ENCODE measurements at regions not wholly inside any gene's neighbourhood (a gene's known extent, or its start where the extent isn't known, plus 50 kb on each side); places are given as distances from the start of the nearest gene placed in this dataset.

DNA sequence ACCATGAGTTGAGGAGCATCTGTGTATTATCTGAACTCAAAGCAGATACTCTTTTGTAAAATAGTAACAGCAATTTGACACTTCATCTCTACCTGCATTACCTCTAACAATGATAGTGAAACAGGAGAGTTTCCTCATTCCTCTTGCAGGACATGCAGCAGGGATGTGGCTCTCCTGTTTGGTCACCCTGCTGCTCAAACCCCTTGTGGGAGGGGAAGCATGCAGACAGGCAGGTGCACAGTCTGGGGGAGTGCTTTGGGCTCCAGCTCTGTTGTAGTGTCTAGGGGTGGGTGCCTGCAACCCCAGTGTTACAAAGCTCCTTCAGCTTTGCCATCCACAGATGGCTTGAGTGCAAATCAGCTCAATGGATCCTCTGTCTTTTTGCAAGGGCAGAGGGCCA lies 827.6 kb downstream of the DACH1 start:
- Histone ChIP-seq H3K9me3 (no peaks in the 10 kb centered on the region), H3K27ac (no peak overlapping the region), H3K27me3 (no peaks in the 10 kb centered on the region), H3K36me3 (no peaks in the 10 kb centered on the region), H3K4me3 (no peak overlapping the region), H3K4me1 (ENCODE audit: insufficient read depth) (no peaks in the 10 kb centered on the region)
- DNase-seq: no peak
- intact Hi-C loops (cut with DNase I): no loop called here
- no peak for TF ChIP-seq POLR2A (IDR thresholded peaks at IDR 0.05)
- TF ChIP-seq EP300 (IDR thresholded peaks at IDR 0.05): no peak
- TF ChIP-seq, protein P1, sequence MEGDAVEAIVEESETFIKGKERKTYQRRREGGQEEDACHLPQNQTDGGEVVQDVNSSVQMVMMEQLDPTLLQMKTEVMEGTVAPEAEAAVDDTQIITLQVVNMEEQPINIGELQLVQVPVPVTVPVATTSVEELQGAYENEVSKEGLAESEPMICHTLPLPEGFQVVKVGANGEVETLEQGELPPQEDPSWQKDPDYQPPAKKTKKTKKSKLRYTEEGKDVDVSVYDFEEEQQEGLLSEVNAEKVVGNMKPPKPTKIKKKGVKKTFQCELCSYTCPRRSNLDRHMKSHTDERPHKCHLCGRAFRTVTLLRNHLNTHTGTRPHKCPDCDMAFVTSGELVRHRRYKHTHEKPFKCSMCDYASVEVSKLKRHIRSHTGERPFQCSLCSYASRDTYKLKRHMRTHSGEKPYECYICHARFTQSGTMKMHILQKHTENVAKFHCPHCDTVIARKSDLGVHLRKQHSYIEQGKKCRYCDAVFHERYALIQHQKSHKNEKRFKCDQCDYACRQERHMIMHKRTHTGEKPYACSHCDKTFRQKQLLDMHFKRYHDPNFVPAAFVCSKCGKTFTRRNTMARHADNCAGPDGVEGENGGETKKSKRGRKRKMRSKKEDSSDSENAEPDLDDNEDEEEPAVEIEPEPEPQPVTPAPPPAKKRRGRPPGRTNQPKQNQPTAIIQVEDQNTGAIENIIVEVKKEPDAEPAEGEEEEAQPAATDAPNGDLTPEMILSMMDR (IDR thresholded peaks at IDR 0.05): no peak

DNA sequence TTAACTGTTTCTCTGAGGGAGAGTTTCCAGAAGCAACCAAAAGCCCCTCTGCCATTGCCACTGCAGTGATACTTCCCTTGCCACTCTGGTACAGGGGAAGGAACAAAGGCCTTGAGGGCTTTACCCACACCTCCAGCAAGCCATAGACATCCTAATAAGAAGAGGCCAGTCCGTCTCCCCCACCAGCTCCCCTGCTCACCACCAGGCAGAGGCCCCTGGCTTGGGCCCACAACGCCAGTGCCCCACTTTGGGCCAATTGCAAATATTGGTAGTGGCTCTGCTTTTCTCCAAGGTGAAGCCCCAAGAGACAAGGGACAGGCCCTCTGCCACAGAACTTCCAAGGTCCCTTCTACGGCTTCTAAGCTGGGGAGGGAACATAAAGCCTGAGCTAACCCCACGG lies 833.0 kb downstream of the DACH1 start:
- no peaks in the 10 kb centered on the region for H3K4me1 ChIP-seq (ENCODE audit: insufficient read depth)
- no peak overlapping the region for H3K27ac ChIP-seq
- intact Hi-C loops (cut with DNase I): no loop called here
- no peak for DNase-seq
- WGBS, 3 donors: 87 to 93% (median 90%) methylated on average over 4 of the region's 4 CpGs
- H3K9me3 ChIP-seq: no peaks in the 10 kb centered on the region
- TF ChIP-seq, protein P1 (IDR thresholded peaks at IDR 0.05): no peak
- TF ChIP-seq POLR2A (IDR thresholded peaks at IDR 0.05): no peak
- no peak overlapping the region for H3K4me3 ChIP-seq
- no peaks in the 10 kb centered on the region for H3K27me3 ChIP-seq
- H3K36me3 ChIP-seq: no peaks in the 10 kb centered on the region

DNA sequence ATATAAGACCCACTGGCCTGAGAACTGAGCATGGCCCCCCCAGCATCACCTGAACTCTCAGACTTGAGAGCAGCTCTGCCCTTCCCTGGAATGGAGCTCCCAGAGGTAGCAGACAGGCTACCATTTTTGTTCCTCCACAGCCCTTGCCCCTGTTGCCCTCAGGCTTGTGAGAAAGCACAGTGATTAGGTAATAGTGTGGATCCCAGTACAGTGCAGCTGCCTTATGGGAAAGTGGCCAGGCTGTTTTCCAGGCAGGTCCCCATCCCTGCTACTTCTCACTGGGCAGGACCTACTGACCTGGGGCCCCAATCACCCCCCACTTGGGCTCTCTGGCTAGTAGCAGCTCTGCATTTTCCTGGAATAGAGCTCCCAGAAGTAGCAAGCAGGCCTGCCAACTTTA lies 834.0 kb downstream of the DACH1 start:
- TF ChIP-seq POLR2A (IDR thresholded peaks at IDR 0.05) (no peak), EP300 (IDR thresholded peaks at IDR 0.05) (no peak)
- TF ChIP-seq, protein P1 (IDR thresholded peaks at IDR 0.05): no peak
- Histone ChIP-seq H3K4me1 (ENCODE audit: insufficient read depth) (no peaks in the 10 kb centered on the region), H3K9me3 (no peaks in the 10 kb centered on the region), H3K27ac (no peak overlapping the region), H3K27me3 (no peaks in the 10 kb centered on the region), H3K36me3 (no peaks in the 10 kb centered on the region), H3K4me3 (no peak overlapping the region)
- intact Hi-C loops (cut with DNase I): no loop called here
- DNase-seq: no peak

DNA sequence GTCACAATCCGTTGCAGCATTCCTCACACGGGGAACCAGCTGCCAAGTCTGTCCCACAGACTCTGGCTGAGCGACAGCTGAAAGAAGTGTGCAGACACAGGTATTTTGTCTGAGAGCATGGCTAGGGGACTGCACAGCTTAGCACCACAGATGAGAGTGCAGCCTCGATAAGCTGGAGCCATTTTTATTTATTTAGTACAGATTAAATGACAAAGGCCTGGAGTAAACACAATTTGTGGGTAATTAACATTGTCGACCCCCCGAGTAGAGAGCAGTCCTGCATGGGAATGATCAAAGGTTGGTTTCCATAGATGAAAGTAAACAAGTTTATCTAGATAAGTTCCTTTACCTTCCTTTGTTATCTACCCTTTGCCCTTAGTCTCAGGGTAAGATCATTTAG lies 836.2 kb downstream of the DACH1 start:
- TF ChIP-seq POLR2A (IDR thresholded peaks at IDR 0.05) (no peak), EP300 (IDR thresholded peaks at IDR 0.05) (no peak)
- TF ChIP-seq, protein P1 (IDR thresholded peaks at IDR 0.05): no peak
- 46 to 59% (median 50%) methylated on average over 6 of the region's 6 CpGs for WGBS, 3 donors
- DNase-seq: no peak
- no peak overlapping the region for H3K27ac ChIP-seq
- H3K36me3 ChIP-seq: no peaks in the 10 kb centered on the region
- no peaks in the 10 kb centered on the region for H3K9me3 ChIP-seq
- H3K27me3 ChIP-seq: no peaks in the 10 kb centered on the region
- intact Hi-C loops (cut with DNase I): no loop called here
- H3K4me3 ChIP-seq: no peak overlapping the region
- H3K4me1 ChIP-seq (ENCODE audit: insufficient read depth): no peaks in the 10 kb centered on the region

DNA sequence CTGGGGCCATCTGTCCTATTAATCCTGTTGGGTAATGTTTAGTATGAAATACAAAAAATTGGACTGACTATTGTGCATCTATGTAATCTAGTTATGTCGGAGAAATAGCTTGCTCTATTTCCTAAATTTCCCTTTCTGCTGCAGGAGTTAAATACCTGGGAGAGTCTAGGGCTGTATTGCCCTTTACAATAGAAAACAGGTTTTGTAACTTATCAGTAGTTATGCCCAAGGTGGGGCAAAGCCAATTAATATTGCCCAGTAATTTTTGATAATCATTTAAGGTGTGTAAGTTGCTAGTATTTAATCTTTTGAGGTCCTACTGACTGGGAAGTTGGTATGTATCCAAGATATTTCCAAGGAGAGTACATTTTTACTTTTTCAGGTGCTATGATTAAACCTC lies 838.1 kb downstream of the DACH1 start:
- H3K9me3 ChIP-seq: no peaks in the 10 kb centered on the region
- no peaks in the 10 kb centered on the region for H3K27me3 ChIP-seq
- H3K27ac ChIP-seq: no peak overlapping the region
- H3K4me3 ChIP-seq: no peak overlapping the region
- no peak for DNase-seq
- intact Hi-C loops (cut with DNase I): no loop called here
- WGBS, 3 donors: 53 to 99% (median 88%) methylated on average over 1 of the region's 1 CpG
- no peaks in the 10 kb centered on the region for H3K36me3 ChIP-seq
- H3K4me1 ChIP-seq (ENCODE audit: insufficient read depth): no peaks in the 10 kb centered on the region
- TF ChIP-seq, protein P1 (IDR thresholded peaks at IDR 0.05): no peak
- TF ChIP-seq POLR2A (IDR thresholded peaks at IDR 0.05) (no peak), EP300 (IDR thresholded peaks at IDR 0.05) (no peak)

Data from ovary (tissue), 7 donors.